ENCODE measurements at regions not wholly inside any gene's neighbourhood (a gene's known extent, or its start where the extent isn't known, plus 50 kb on each side); places are given as distances from the start of the nearest gene placed in this dataset.

DNA sequence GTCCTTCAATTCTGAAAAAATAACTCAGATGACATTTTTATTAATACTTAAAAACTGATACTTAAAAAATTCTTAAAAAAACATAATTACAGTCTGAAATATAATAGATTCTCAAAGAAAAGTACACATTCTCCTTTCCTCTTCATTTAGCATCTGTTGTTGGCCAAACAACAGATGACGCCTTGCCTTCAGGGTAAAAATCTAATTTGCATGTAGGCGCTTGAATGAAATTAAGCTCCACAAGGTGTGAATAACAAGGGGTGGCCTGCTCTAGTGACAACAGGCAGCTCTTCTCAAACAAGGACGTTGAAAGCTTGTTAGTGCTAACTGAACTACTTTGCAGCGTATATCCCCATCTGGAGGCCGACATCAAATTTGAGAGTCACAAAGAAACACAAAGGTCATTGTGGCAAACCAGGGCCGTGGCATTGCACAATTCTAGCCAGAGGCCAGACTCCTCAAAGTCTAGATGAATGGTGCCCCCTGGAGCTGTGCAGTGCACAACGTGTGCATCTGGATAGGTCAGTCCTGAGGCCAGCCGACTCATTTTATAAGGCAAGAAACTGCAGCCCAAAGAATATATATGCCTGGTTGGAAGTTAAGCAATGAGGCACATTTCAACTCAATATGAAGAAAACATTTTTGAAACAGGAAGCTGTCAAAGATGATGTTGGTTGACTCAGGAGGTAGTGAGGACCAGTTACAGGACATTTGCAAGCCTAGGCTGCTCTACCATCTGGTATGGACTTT lies 459.2 kb upstream of the RUNX1 start:
- TF ChIP-seq, protein P1, sequence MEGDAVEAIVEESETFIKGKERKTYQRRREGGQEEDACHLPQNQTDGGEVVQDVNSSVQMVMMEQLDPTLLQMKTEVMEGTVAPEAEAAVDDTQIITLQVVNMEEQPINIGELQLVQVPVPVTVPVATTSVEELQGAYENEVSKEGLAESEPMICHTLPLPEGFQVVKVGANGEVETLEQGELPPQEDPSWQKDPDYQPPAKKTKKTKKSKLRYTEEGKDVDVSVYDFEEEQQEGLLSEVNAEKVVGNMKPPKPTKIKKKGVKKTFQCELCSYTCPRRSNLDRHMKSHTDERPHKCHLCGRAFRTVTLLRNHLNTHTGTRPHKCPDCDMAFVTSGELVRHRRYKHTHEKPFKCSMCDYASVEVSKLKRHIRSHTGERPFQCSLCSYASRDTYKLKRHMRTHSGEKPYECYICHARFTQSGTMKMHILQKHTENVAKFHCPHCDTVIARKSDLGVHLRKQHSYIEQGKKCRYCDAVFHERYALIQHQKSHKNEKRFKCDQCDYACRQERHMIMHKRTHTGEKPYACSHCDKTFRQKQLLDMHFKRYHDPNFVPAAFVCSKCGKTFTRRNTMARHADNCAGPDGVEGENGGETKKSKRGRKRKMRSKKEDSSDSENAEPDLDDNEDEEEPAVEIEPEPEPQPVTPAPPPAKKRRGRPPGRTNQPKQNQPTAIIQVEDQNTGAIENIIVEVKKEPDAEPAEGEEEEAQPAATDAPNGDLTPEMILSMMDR (IDR thresholded peaks at IDR 0.05; ENCODE audit: low read depth, low read length) = peak; percentile 56
- no peak for TF ChIP-seq POLR2A (IDR thresholded peaks at IDR 0.05; ENCODE audit: extremely low read depth, insufficient read length)
- TF ChIP-seq, protein P2, sequence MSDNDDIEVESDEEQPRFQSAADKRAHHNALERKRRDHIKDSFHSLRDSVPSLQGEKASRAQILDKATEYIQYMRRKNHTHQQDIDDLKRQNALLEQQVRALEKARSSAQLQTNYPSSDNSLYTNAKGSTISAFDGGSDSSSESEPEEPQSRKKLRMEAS (IDR thresholded peaks at IDR 0.05; ENCODE audit: low read depth, low read length) = peak; percentile 83
